ENCODE measurements at regions not wholly inside any gene's neighbourhood (a gene's known extent, or its start where the extent isn't known, plus 50 kb on each side); places are given as distances from the start of the nearest gene placed in this dataset.

GRCh38 chr3:139243710-139244109 is 100.1 kb upstream of the MRPS22 start:
- H3K27me3 ChIP-seq (ENCODE audit: control insufficient read depth, insufficient read depth, low read length), result no peaks in the 10 kb centered on the region

DNA sequence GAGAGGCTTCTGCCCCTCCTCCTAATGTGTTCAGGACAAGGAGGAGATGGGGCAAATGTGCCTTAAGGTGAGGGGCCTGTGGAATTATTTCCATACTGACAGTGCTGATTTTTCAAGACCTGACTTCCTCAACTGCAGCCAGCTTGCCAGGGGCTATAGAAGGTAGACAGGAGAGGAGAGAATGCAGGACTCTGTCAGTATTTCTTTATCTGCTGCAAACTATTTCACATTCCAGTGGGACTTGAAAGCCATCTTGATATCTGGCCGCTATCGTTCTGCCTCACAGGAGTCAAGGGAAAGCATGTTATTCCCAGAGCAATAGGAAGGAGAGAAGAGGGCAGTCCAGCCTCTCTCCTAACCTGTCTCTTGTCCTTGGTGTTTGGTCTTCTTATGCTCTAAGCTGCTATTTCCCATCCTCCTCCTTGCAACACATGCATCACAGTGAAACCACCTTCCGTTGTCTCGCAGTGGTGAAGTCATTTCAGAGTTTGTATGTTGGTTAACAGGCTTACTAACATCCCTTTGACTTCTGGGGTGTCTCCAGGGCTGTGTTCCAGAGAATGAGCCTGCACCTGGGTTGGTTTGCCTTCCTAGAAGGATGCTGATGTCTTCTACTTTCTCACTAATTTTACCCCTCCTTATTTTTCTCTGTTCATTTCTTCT is 95.1 kb upstream of the MRPS22 start:
- H3K36me3 ChIP-seq (replicated peaks; ENCODE audit: control insufficient read depth, insufficient read depth, low read length), result no peaks in the 10 kb centered on the region
- DNase-seq, result no peak
- no peak overlapping the region for H3K4me3 ChIP-seq (ENCODE audit: insufficient read depth, low read depth, low read length)
- H3K27me3 ChIP-seq (ENCODE audit: control insufficient read depth, insufficient read depth, low read length), result no peaks in the 10 kb centered on the region; the same call in 1 of the 2 replicates

More at GRCh38 chr3:139243710-139244109, 100.1 kb upstream of the MRPS22 start:
- no peak for DNase-seq
- Histone ChIP-seq H3K4me3 (ENCODE audit: insufficient read depth, low read depth, low read length) (no peak overlapping the region), H3K36me3 (replicated peaks; ENCODE audit: control insufficient read depth, insufficient read depth, low read length) (no peaks in the 10 kb centered on the region)

- Histone ChIP-seq H3K4me3 (ENCODE audit: insufficient read depth, low read depth, low read length) (no peak overlapping the region), H3K27me3 (ENCODE audit: control insufficient read depth, insufficient read depth, low read length) (no peaks in the 10 kb centered on the region; the same call in 1 of the 2 replicates), H3K36me3 (replicated peaks; ENCODE audit: control insufficient read depth, insufficient read depth, low read length) (no peaks in the 10 kb centered on the region)
- DNase-seq, result no peak
Measured at GRCh38 chr3:139251529-139251928, 92.3 kb upstream of the MRPS22 start.

DNA sequence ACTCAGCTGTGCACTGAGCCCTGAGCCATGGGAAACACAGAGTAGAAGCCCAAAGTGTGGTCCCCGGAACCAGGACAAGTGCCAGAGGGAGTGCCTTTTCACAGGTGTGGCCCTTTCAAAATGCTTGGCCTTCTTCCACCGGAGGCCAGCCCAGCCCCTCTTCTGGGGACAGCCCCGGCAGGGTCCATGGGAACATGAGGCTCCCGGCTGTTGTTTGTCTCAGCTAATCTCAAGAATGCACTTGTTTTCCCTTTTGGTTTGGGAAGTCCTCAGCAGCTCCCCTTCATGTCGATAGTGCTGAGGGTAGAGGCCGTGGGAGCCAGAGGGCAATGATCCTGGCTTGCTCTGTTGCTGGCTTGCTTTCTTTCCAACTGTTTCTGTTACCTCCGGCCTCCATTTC is 91.1 kb upstream of the MRPS22 start:
- Histone ChIP-seq H3K36me3 (replicated peaks; ENCODE audit: control insufficient read depth, insufficient read depth, low read length) (no peaks in the 10 kb centered on the region), H3K4me3 (ENCODE audit: insufficient read depth, low read depth, low read length) (no peak overlapping the region), H3K27me3 (ENCODE audit: control insufficient read depth, insufficient read depth, low read length) (no peaks in the 10 kb centered on the region; the same call in 1 of the 2 replicates)
- no peak for DNase-seq

DNA sequence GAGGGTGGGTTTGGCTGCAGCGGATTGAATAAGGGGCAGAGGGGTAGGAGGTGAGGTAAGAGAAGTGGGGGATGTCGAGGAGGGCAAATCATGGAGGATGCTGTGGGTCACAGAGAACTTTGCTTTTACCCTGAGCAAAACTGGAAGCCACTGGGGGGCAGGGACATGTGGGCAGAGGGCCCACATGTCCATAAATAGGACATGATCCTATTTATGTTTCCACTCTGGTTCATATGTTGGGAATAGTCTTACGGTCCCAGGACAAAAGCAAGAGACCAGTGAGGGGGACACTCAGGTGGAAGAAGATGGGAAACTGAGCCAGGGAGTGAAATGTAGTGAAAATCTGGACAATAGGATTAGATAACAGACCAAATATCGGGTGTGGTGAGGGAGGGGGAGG is 85.5 kb upstream of the MRPS22 start:
- Histone ChIP-seq H3K27me3 (ENCODE audit: control insufficient read depth, insufficient read depth, low read length) (no peaks in the 10 kb centered on the region), H3K36me3 (replicated peaks; ENCODE audit: control insufficient read depth, insufficient read depth, low read length) (no peaks in the 10 kb centered on the region), H3K4me3 (ENCODE audit: insufficient read depth, low read depth, low read length) (no peak overlapping the region)
- DNase-seq, result no peak

GRCh38 chr3:139259398-139259797 is 84.4 kb upstream of the MRPS22 start:
- Histone ChIP-seq H3K4me3 (ENCODE audit: insufficient read depth, low read depth, low read length) (no peak overlapping the region), H3K36me3 (replicated peaks; ENCODE audit: control insufficient read depth, insufficient read depth, low read length) (no peaks in the 10 kb centered on the region), H3K27me3 (ENCODE audit: control insufficient read depth, insufficient read depth, low read length) (no peaks in the 10 kb centered on the region)
- DNase-seq, result no peak

DNA sequence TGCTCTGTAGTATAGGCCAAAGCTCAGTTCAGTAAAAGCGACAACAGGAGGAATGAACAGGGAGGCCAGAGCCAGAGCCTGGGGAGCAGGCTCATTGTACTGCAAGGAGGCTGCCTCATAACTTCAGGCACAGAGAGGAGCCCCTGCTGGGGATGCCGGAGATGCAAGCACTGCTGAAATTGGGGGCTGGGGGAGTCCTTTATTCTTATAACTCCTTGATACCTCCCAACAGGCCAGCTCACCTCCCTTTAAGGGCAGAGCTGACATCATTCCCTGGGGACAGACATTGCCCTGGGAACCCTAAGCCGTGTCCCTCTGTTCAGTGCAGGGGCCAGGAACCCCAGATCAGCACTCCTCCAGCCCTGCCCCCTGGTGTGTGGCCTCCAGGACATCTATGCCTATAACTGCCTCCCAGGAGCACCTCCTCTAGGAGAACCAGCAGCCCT is 83.8 kb upstream of the MRPS22 start:
- H3K4me3 ChIP-seq (ENCODE audit: insufficient read depth, low read depth, low read length), result no peak overlapping the region
- no peaks in the 10 kb centered on the region; the same call in 1 of the 2 replicates for H3K27me3 ChIP-seq (ENCODE audit: control insufficient read depth, insufficient read depth, low read length)
- no peaks in the 10 kb centered on the region for H3K36me3 ChIP-seq (replicated peaks; ENCODE audit: control insufficient read depth, insufficient read depth, low read length)
- no peak for DNase-seq

- no peak for DNase-seq
- Histone ChIP-seq H3K27me3 (ENCODE audit: control insufficient read depth, insufficient read depth, low read length) (no peaks in the 10 kb centered on the region; the same call in 1 of the 2 replicates), H3K4me3 (ENCODE audit: insufficient read depth, low read depth, low read length) (no peak overlapping the region), H3K36me3 (replicated peaks; ENCODE audit: control insufficient read depth, insufficient read depth, low read length) (no peaks in the 10 kb centered on the region)
Measured at GRCh38 chr3:139260793-139261736, 82.8 kb upstream of the MRPS22 start.

DNA sequence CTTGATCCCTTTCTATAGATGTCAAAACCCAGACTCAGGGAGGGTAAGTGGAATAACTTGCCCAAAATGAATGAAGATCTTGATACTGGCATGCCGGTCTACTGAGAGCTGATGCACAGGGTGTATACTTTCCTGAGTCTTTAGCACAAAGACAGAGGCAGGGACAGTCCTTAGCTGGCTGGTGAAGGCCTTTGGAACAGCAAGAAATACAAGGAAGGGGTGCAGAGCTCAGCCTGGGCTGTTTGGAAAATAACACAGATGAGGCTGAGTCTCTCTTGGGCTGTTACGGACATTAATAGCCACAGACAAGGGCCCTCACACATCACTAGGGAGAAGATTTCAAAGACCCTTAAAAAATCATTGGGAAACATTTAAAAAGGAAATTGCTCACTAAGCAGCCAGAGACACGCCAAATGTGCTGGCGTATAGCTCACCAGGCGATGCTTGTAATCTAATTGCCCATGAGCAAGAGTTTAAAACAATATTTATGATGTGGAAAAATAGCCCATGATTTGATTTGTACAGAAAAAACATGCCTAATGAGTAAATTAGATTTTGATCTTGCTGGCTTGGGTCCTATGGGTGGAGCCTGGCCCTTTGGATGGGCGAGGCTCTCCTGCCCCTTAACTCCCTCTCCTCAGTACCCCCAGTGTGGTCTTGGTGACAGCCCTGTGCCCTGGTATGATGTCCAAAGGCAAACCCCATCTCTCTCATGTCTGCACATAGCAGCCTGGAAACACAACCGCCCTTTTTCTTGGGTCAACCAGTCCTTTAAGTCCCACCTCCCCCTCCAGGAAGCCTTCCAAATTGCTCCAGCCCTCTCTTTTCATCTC is 81.8 kb upstream of the MRPS22 start:
- H3K4me3 ChIP-seq (ENCODE audit: insufficient read depth, low read depth, low read length), result no peak overlapping the region
- no peak for DNase-seq
- no peaks in the 10 kb centered on the region for H3K36me3 ChIP-seq (replicated peaks; ENCODE audit: control insufficient read depth, insufficient read depth, low read length)
- no peaks in the 10 kb centered on the region; the same call in 1 of the 2 replicates for H3K27me3 ChIP-seq (ENCODE audit: control insufficient read depth, insufficient read depth, low read length)

DNA sequence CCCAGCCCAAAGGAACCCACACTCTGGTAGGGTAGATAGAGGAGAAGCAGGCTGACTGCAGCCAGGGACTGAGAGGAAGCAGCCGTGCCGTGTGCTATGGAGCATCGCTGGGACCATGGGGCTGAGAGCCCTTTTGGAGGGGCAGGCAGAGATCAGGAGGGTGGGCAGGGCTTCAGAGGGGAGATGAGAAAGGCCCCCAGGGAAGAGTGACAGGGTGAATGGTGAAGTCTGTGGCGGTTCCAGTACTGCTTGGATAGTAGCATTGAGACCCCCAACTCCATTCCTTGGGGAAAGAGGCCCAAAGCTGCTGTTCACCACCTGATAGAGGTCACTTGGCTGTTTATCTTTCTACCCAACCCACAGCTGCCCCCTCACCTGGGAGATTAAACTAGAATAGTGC is 80.0 kb upstream of the MRPS22 start:
- Histone ChIP-seq H3K4me3 (ENCODE audit: insufficient read depth, low read depth, low read length) (no peak overlapping the region), H3K27me3 (ENCODE audit: control insufficient read depth, insufficient read depth, low read length) (no peaks in the 10 kb centered on the region; the same call in 1 of the 2 replicates)
- DNase-seq, result no peak

GRCh38 chr3:139264375-139264774 is 79.4 kb upstream of the MRPS22 start:
- Histone ChIP-seq H3K4me3 (ENCODE audit: insufficient read depth, low read depth, low read length) (no peak overlapping the region), H3K36me3 (replicated peaks; ENCODE audit: control insufficient read depth, insufficient read depth, low read length) (no peaks in the 10 kb centered on the region), H3K27me3 (ENCODE audit: control insufficient read depth, insufficient read depth, low read length) (no peaks in the 10 kb centered on the region; the same call in 1 of the 2 replicates)
- DNase-seq, result no peak

More for the DNA sequence above, 80.0 kb upstream of the MRPS22 start:
- H3K36me3 ChIP-seq (replicated peaks; ENCODE audit: control insufficient read depth, insufficient read depth, low read length), result no peaks in the 10 kb centered on the region

- H3K4me3 ChIP-seq (ENCODE audit: insufficient read depth, low read depth, low read length), result no peak overlapping the region
- no peak for DNase-seq
- no peaks in the 10 kb centered on the region for H3K36me3 ChIP-seq (replicated peaks; ENCODE audit: control insufficient read depth, insufficient read depth, low read length)
- H3K27me3 ChIP-seq (ENCODE audit: control insufficient read depth, insufficient read depth, low read length), result no peaks in the 10 kb centered on the region; the same call in 1 of the 2 replicates
Measured at GRCh38 chr3:139265131-139266016, 78.4 kb upstream of the MRPS22 start.

All from H7 (cell line).